ENCODE measurements at regions not wholly inside any gene's neighbourhood (a gene's known extent, or its start where the extent isn't known, plus 50 kb on each side); places are given as distances from the start of the nearest gene placed in this dataset.

DNA sequence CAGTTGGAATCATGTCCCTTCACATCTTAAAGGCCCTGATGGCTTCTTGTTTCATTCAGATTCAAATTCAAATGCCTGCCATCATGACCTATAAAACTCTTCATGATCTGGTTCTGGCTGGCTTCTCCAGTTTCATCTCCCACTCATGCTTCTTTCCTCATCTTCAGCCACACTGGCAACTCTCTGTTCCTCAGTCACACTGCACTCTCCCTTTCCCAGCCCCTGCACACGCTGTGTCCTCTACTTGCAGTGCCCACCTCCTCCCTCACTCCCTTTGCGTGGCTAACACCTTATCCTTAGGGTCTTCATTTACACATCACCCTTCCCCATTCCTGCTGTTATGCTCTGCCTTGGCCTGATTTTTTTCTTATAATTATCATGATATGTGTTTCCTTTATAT, 120.6 kb upstream of the LMO4 start:
- TF ChIP-seq POLR2A (IDR thresholded peaks at IDR 0.05; ENCODE audit: low read depth), result no peak
- no peak for TF ChIP-seq CTCF (IDR thresholded peaks at IDR 0.05)
- no peak for TF ChIP-seq POLR2AphosphoS5 (IDR thresholded peaks at IDR 0.05)

All from esophagus muscularis mucosa (tissue), 3 donors.